Kasumi-1 (cell line): ENCODE measurements at regions not wholly inside any gene's neighbourhood (a gene's known extent, or its start where the extent isn't known, plus 50 kb on each side); places are given as distances from the start of the nearest gene placed in this dataset.
"Not testable (repeated sequence)": the region's sequence is repeated elsewhere in the genome, so short reads cannot be mapped to it uniquely, and the experiment has no call there.

ENCODE experiments used
- DNase-seq, 2 experiments: peaks; one replicate each; lab custom pipeline; 2025; lab: John Stamatoyannopoulos, UW

- peak; percentile 58 to 63 for DNase-seq
Observed at GRCh38 chr4:154982187-154983047, 201.3 kb downstream of the RBM46 start.

- DNase-seq: no peak
Observed at GRCh38 chr4:154983714-154984113, 202.6 kb downstream of the RBM46 start.

- peak; percentile 19 to 50 for DNase-seq
Observed at GRCh38 chr4:154984148-154984547, 203.1 kb downstream of the RBM46 start.

GRCh38 chr4:154984616-154985015 is 203.5 kb downstream of the RBM46 start:
- no peak for DNase-seq

GRCh38 chr4:154985673-154986072 is 204.6 kb downstream of the RBM46 start:
- no peak for DNase-seq

- DNase-seq: no peak
Observed at GRCh38 chr4:154988511-154988910, 207.4 kb downstream of the RBM46 start.

- DNase-seq: no peak
Observed at GRCh38 chr4:154989511-154989910, 208.4 kb downstream of the RBM46 start.

GRCh38 chr4:154997866-154998265 is 210.6 kb upstream of the NPY2R start:
- not testable (repeated sequence) for DNase-seq

GRCh38 chr4:154998284-154998683 is 210.2 kb upstream of the NPY2R start:
- no peak for DNase-seq

- DNase-seq: no peak
Observed at GRCh38 chr4:154998773-154999172, 209.7 kb upstream of the NPY2R start.

GRCh38 chr4:154999950-155000578 is 208.4 kb upstream of the NPY2R start:
- no peak for DNase-seq

GRCh38 chr4:155001251-155001650 is 207.2 kb upstream of the NPY2R start:
- no peak for DNase-seq

GRCh38 chr4:155005395-155006090 is 202.9 kb upstream of the NPY2R start:
- DNase-seq: no peak

- no peak for DNase-seq
Observed at GRCh38 chr4:155007660-155008176, 200.7 kb upstream of the NPY2R start.

GRCh38 chr4:155008389-155008788 is 200.0 kb upstream of the NPY2R start:
- no peak for DNase-seq

GRCh38 chr4:155009288-155009687 is 199.1 kb upstream of the NPY2R start:
- no peak for DNase-seq

- no peak for DNase-seq
Observed at GRCh38 chr4:155010376-155010775, 198.1 kb upstream of the NPY2R start.

GRCh38 chr4:155011163-155011780 is 197.2 kb upstream of the NPY2R start:
- no peak for DNase-seq

GRCh38 chr4:155012469-155012868 is 196.0 kb upstream of the NPY2R start:
- DNase-seq: no peak

GRCh38 chr4:155017426-155017825 is 191.0 kb upstream of the NPY2R start:
- DNase-seq: no peak

- no peak for DNase-seq
Observed at GRCh38 chr4:155025762-155026457, 182.5 kb upstream of the NPY2R start.

GRCh38 chr4:155026715-155027114 is 181.7 kb upstream of the NPY2R start:
- no peak for DNase-seq
